ENCODE measurements at regions not wholly inside any gene's neighbourhood (a gene's known extent, or its start where the extent isn't known, plus 50 kb on each side); places are given as distances from the start of the nearest gene placed in this dataset.

DNA sequence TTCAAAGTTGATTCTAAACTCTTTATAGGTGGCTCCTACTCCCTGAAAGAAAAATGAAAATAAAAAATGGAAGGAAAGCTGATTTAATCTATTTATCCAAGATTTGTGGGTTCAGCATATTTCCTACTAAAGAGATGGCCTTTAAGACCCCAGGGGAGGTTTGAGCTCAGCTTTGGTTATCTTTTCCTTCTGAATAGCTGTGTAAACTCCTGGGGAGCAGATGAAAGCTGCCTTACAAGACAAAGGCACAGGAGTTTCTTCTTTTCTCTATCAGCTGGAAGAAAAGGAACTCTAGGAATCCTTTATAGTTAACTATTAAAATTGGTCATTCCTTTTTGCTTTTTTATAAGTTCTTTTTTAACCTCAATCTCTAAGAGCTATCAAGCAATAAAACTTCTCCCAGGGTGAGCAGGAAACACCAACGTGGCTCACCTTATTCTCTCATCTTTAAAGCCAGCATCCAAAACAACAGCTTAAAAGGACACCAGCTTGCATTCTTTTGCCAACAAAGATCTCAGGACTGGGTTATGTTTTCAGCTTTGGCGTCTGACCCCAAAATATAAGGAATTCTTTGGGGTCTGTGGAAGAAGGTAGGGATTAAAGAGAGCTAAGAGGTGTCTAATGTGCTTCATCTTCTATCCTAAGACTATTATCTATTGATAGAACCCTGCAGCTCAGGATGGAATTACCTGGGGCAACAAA lies 371.7 kb upstream of the KITLG start:
- no peak for DNase-seq (ENCODE audit: low read depth in 2 of 2)

DNA sequence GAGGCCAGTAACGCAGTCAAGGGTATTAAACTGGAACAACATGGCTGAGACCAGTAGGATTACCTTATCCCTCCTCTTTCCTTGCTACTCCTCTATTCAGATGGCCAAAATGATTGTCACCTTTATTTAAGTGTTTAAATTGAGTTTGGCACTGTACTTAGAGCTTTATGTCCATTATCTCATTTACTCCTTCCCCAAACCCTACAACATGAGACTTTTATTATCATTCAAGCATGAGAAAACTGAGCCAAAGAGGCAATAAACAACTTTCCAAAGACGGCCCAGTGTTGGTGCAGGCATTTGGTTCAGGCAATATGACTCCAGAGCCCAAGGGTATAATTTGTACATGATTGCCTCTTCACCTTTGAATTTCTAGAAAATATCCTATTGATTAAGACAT lies 370.9 kb upstream of the KITLG start:
- DNase-seq (ENCODE audit: low read depth in 2 of 2) = no peak

DNA sequence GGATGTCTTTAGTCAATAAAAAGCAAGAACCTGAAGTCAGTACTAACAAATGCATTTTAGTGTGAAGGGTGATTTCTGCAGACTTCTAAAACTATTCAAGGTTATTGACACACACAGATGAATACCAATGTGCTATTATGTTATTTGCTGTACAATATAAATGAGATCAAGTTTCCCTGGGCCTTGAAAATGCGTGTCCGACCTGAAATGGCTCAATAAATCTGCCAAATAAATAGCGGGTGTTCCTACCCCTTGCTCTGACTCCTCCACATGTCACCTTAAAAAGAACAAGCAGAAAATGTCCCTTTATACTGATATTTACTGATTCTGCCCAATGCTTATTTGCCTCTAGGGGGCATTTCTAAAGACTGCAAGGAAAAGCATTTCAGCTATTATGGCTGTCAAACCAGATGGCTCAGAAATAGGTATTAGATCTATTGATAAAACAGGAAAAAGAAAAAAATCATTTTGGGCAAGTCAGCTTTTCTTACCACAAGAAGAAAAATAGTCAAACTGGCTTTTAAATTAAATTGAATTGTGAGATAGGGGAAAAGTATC lies 367.3 kb upstream of the KITLG start:
- no peak for DNase-seq (ENCODE audit: low read depth in 2 of 2)

DNA sequence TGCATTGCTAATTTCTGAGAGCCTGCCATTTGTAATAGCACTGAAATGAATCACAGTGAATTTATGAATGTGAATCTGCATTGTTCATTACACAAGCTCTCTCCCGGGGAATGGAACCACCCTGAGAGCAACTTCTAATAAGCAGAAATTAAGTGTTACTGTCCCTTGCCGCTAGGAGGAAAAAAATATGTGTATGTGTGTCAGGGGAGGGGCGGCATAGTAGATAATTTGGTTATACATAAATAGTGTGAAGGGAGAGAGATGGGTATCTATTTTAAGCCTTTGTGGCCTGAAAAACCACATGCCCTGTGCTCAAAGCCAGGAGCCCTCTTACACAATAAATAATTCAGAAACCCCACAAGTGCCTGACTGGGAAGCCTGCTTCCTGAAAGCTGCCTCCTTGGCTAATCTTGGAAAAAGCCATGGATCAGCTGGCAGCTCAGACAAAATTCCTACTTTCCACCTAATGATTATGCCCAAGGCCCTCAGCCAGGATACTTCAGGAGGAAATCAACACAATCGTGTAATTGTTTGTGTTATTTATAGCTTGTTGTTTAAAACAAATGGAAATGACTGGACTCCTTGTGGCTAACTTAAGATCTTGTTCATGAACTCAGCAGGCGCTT lies 366.2 kb upstream of the KITLG start:
- DNase-seq (ENCODE audit: low read depth in 2 of 2) = peak; percentile 50 to 57

DNA sequence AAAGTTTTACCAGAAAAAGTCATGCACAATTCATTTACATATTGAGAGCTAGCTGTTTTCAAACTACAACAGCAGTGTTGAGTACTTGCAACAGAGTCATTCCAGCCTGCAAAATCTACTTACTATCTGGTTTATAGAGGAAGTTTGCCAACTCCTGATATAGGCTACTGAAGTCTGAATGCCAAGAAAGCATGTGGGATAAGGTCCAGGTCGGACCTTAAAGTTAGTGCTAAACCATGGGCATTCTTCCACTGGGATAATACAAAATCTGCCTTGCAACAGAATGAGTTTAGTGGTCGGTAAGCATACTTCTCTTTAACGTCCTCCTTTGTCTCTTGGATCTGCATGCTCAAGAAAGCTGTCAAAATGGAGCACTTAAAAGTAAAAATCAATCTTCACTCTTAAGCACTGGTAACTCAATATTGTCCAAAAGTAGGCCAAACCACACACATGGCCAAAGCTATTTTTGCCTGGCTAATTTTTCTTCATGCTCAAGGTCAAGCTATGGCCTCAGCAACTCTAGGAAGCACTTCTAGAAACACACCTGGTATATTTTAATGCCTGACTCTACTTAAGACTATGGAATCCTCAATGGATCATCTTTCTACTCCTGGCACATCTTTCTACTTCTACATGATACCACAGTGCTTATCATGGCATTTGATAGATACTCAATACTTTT lies 364.9 kb upstream of the KITLG start:
- DNase-seq (ENCODE audit: low read depth in 2 of 2) = peak in 1 of 2 experiments; percentile 9

DNA sequence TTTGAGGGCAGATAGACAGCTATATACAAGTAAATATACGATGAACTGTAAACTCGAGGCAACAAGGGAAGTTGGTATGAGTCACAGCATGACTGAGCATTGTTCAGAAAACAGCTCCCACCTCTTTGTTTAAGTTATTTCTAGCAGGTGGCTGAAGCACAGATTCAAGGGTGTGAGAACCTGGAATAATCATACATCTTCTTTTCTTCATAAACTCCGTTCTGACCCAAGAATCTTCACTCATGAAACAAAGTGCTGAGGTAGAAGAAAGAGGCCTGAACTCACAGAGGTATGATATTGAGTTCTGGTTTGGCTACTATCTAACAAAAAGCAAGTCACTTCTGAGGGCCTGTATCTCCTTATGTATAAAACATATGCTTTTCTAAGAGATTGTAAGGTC lies 364.1 kb upstream of the KITLG start:
- DNase-seq (ENCODE audit: low read depth in 2 of 2) = no peak

DNA sequence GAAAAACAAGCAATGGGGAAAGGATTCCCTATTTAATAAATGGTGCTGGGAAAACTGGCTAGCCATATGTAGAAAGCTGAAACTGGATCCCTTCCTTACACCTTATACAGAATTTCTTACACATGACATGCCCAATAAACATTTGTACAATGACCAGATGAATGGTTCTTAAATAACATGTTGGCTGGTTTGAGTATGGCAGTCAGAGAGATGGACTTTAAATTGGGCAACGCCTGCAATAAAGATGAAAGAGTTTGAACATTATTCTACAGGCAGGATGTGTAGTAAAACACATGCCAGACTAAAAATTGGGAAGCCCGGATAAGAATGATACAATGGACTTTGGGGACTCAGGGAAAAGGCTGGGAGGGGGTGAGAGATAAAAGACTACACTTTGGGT lies 360.6 kb upstream of the KITLG start:
- DNase-seq (ENCODE audit: low read depth in 2 of 2) = no peak

DNA sequence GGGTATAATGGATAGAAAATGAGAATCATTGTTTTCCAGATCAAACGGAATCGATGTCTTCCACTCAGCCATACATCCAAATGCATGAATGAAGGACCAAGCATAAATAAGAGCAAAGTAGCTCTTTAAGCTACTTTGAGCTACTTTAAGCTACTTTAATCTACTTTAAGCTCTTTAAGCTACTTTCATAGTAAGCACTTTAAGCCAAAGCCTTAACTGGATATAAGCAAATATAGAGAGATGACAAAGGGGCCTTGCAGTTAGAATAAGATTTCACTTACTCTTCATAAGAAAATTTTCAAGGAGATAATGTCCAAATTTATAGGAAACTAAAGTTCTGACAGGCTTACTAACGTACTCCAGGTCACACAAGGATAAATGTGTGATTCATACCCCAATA lies 355.6 kb upstream of the KITLG start:
- DNase-seq (ENCODE audit: low read depth in 2 of 2) = no peak

DNA sequence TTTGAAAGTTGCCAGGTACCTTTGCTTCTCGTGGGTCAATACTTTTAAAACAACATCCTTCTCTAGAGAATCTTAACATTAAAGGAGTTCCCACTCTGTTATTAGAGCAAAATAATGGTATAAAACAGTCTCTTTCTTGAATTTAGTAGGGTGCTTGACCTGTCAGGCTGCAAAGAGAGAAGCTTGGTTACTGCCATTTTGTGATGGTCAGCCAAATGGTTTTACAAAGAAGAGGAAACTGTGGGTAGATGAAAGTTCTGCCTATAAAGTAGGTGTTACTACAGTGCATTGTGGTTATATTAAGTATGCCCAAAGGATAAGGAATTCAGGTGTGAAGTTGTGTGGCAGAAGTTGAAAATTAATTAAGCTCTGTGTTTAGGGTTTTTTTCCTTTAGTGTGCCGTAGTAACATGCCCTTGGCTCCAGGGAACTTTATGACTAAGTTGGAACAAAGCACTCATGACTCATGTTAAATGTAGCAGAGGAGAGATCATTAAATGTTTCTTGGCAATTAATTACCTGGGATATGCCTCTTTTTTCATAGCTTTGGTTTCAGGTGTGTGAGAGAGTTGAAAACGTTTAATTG lies 354.0 kb upstream of the KITLG start:
- DNase-seq (ENCODE audit: low read depth in 2 of 2) = no peak

DNA sequence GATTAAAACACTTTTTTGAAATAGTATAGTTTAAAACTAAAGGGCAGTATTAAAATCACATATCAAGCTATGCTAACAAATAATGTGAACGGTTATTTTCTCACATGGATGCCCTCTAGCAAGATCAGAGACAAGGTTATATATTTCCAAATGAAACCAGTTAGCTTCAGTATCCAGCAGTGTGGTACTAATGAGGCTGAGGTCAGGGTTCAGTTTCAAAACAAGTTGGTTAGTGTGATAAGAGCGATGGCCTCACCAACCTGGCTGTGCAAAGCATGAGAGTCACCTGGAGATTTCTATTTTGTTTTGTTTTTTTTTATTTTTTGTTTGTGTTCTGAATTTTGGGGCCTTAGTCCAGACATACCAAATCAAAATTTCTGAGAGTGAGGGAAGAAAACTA lies 352.2 kb upstream of the KITLG start:
- no peak for DNase-seq (ENCODE audit: low read depth in 2 of 2)

DNA sequence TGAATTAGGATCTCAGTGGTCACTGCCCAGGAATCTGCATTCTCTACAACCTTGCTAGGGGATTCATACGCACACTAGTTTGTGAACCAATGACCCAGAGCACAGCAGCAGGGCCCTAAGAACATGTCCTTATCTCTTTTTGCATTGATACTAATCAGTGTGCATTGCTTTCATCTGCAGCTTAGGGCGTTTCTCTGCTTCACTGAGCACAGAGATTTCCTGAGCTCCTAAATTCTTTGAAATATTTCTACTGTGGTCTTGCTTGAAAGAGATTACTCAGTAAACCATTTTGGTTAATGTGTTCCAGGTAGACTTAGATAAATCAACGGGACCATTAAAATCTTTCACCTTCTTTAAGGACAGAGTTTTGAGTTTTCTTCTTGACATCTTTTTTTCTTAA lies 351.3 kb upstream of the KITLG start:
- DNase-seq (ENCODE audit: low read depth in 2 of 2) = no peak

DNA sequence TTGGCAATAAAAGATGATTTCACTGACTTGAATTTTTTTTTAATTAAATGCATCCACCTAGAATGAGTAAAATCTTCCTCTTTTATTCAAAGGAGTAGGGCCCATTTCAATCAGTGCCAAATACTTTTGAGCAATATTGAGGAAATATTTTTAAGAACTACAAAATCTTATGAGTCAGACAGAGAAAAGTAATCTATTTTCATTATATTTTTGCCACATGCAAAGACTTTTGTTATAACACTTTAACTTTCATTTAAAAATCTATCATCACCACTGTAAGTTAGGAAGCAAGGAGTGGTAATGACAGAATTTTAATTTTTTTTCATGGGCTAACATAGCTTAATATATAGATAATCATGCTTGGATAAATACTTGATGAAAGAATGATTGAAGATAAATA lies 345.2 kb upstream of the KITLG start:
- DNase-seq (ENCODE audit: low read depth in 2 of 2) = peak; percentile 57 to 67

DNA sequence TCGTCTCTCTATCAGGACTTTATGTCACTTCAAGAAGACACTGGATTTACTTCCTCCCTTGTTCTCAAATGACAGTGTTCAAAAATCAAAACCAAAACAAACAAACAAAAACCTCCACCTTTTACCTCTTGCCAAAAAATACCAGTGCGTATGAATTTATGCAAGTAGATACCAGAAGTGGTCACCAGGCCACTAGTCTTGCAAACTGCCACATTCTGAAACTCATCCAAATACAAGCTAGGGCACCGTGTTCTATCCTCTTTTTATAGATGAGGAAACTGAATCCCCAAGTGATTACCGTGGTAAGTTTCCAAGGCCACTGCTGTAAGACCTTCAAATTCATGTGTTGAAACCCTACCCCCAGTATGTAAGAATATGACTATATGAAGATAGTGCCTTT lies 343.9 kb upstream of the KITLG start:
- no peak for DNase-seq (ENCODE audit: low read depth in 2 of 2)

DNA sequence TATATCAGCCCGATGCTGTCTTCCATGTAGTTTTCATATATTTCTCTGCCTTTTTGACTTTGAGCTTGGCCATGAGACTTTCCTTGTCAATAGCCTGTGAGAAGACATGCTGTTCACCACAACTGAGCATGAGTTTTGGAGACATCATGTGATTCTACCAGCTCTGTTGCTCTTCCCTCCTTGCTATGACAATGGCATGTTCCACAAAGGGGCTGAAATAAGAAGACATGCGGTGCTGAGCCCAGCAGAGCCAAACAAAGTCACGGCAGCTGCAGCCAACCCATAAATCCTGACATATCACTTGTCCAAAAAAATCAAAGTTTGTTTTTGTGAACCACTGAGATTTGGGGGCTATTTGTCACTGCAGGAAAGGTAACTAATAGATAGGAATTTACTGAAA lies 343.4 kb upstream of the KITLG start:
- no peak for DNase-seq (ENCODE audit: low read depth in 2 of 2)

DNA sequence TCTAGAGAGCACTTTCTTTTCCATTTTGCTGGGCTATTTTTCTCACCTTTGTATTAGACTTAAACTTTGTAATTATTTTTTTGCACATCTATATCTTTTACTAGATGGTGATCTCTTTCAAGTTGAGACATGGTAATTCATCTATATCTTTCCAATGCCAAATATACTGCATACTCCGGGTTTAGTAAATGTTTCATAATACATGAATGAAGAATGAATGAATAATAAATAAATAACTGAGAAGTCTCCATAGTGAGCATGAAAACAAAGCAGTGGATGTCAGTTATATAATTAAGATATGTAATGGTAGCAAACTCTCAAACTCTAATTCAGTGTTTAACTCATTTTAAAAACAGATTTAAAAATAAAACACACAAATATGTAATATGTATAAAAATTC lies 342.5 kb upstream of the KITLG start:
- DNase-seq (ENCODE audit: low read depth in 2 of 2) = no peak

DNA sequence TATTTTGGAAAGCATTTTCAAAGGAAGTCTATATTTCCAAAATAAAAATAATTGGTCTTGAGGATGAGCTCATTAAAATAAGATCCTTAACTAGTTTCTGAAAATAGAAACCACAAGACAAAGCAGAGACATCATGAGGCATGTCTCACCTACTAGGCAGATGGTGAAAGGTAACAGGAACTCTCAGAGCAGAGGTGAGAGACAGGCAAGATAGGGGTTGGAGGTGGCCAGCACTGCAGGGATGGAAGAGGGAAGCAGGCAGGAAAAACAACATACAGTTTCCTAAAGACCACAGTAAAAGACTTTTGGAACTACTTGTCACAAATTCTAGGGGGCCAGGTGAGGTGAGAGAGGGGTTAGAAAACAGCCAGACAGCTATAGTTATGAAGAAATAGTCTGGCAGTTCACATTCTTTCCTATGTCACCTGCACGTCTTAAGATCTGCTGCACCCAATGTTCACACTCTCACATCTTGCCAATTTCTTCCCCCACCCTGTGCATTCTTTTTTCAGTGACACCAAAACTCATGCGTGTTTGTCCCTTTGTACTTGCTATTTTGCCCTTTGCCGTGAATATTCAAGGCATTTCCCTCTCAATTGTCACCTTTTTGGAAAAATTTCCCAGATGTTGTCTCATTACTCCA lies 341.7 kb upstream of the KITLG start:
- DNase-seq (ENCODE audit: low read depth in 2 of 2) = no peak

DNA sequence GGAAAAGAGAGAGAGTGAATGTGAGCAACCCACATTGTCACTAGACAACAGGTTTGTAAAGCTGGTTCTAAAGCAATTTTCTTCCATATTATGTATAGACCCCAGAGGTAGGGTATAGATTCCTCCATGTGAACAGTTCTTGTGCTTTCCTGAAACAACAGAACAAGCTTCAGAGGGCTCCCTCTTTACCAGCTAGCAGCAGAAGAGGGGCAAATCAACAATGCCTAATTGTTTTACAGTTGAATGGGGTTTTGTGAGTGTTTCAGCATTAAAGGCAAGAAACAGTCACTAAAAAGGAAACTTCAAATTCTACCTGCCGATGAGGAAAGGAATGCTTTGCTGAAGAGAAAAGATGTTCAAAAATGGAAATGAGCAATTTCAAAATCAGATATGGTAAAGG lies 341.2 kb upstream of the KITLG start:
- no peak for DNase-seq (ENCODE audit: low read depth in 2 of 2)

DNA sequence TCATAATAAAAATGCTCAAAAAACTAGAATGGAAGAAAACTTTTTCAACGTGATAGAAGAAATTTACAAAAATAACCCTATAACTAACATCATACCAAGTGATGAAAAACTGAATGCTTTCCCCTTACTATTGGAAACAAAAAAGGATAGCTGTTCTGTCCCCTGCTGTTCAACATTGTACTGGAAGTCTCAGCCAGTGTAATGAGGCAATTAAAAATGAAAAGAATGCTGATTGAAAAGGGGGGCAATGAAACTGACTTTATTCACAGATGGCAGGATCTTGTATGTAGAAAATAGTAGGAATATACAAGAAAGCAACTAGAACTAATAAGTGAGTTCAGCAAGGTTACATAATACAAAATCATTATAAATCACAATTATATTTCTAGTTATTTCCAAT lies 337.9 kb upstream of the KITLG start:
- no peak for DNase-seq (ENCODE audit: low read depth in 2 of 2)

DNA sequence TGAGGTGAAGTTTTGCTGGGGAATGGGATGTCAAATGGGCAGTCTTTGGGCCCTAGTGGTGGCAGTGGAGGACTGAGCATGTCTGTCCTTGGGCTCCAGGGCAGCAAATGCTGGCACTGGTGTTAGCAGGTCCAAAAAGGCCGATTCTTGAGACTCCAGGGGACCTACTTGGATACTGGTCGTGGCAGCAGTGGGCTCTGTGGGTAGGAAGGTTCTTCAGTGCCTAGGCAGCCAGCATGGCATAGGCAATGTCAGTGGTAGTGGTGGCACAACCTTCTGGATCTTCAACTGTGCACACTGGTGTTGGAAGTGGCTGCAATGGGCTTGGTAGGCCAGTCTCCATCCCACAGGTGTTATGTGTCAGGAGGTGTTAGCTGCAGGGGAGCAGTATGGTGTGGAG lies 334.7 kb upstream of the KITLG start:
- no peak for DNase-seq (ENCODE audit: low read depth in 2 of 2)

DNA sequence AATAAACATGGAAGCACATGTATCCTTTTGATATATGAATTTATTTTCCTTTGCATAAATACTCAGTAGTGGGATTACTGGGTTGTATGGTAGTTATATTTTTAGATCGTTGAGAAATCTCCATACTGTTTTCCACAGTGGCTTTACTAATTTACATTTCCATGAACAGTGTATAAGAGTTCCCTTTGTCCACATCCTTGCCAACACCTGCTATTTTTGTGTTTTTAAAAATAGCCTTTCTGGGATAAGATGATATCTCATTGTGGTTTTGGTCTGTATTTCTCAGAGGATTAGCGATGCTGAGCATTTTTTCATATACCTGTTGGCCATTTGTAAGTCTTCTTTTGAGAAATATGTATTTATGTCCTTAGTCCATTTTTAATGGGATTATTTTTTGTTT lies 329.2 kb upstream of the KITLG start:
- DNase-seq (ENCODE audit: low read depth in 2 of 2) = no peak

DNA sequence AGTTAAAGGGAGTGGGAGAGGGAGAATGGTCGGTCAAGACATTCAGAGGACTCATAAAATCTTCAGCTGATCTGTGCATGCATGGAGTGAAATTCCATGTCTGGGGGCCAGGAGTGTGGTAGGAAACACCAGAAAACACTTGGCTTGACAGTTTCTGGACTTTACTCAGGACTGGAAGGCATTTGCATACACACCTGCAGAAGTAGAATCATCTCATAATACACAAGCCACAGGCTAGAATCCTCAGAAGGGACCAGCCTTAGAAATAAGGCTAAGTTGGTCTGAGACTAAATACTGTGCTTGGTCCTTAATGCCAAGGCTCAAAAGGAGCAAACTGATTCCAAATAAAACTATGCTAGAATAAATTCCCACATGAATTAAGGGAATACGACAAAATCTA lies 328.1 kb upstream of the KITLG start:
- no peak for DNase-seq (ENCODE audit: low read depth in 2 of 2)

DNA sequence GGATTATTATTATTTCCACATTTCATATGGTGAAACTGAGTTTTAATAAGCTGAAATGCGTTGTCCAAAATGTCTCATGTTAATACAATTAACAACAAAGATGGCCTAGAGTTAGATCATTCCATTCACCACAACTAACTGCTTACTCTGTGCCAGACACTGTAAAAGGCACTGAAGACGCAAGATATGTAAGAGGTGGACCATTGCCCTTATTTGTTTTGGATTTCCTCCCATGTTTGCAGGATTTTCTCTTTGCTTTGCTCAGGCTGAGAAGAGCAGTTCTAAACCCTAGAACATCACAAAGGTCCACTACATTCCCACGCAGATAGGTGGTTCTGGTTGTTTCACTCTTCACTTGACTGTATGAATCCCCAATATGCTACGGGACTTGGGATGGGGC lies 324.4 kb upstream of the KITLG start:
- no peak for DNase-seq (ENCODE audit: low read depth in 2 of 2)

Measured in fibroblast of skin of left biceps (primary cell).